Calu3 (cell line): ENCODE measurements at regions not wholly inside any gene's neighbourhood (a gene's known extent, or its start where the extent isn't known, plus 50 kb on each side); places are given as distances from the start of the nearest gene placed in this dataset.

Experiments used
- BruUV-seq: library from RNA; stranded (reverse); fragments of 400-500 nt; replicated peaks from 2 replicates; lab custom pipeline; 2021; lab: Mats Ljungman, UMichigan
- CTCF ChIA-PET: fragments of 300-600 bp; sonication (Branson Sonifier 250); formaldehyde crosslinking; loops from one replicate; lab custom pipeline; 2022; ENCODE audit warnings: antibody characterized with exemption; lab: Charles Lee
- DNase-seq: peaks from one replicate; pipeline ENCODE4 v3.0.0; 2022
- H3K27ac Mint-ChIP-seq: one replicate; pipeline ENCODE4 v1.8.0; 2022; ENCODE audit warnings: mixed read lengths; ENCODE audit not compliant: unreplicated experiment
- H3K27me3 Mint-ChIP-seq: one replicate; pipeline ENCODE4 v1.8.0; 2022; ENCODE audit warnings: mixed read lengths; ENCODE audit not compliant: unreplicated experiment
- H3K36me3 Mint-ChIP-seq: one replicate; pipeline ENCODE4 v1.8.0; 2022; ENCODE audit warnings: mild to moderate bottlenecking, moderate library complexity, mixed read lengths; ENCODE audit not compliant: insufficient read depth, unreplicated experiment
- H3K4me1 Mint-ChIP-seq: one replicate; pipeline ENCODE4 v1.8.0; 2022; ENCODE audit warnings: mild to moderate bottlenecking, low read depth, mixed read lengths; ENCODE audit not compliant: unreplicated experiment
- H3K4me3 Mint-ChIP-seq: one replicate; pipeline ENCODE4 v1.8.0; 2022; ENCODE audit warnings: mild to moderate bottlenecking, low read depth, moderate library complexity, mixed read lengths; ENCODE audit not compliant: unreplicated experiment
- H3K9me3 Mint-ChIP-seq: one replicate; pipeline ENCODE4 v1.8.0; 2022; ENCODE audit warnings: low read depth, mixed read lengths; ENCODE audit not compliant: unreplicated experiment
- intact Hi-C: fragments of 100-400 bp; cut with micrococcal nuclease; formaldehyde crosslinking; loops from one replicate; pipeline ENCODE4 v1.10.0; 2022; ENCODE audit not compliant: unreplicated experiment
- TF ChIP-seq, protein P1 (sequence below): fragments of 200-600 bp; IDR thresholded peaks from one replicate; pipeline ENCODE4 v1.8.0; 2022; ENCODE audit warnings: antibody characterized with exemption; ENCODE audit not compliant: unreplicated experiment

DNA sequence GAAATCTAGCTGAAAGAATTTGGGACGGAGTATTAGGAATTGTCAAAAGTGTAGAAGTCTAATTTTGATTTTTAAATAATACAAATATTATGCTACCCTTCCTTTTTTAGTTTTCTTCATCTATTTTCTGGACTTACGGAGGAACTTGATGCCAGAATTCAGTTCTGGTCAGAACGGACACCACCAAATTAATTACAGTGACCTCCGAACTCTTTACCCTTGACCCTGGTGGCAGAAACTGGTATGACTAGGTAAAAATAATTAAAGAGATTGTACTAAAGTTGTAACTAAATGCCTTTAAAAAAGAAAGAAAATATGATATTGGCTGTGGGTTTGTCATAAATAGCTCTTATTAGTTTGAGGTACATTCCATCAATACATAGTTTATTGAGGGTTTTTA lies 751.1 kb upstream of the MAP3K7 start:
- intact Hi-C loops: no loop called here
- BruUV-seq: no TSS peak
- CTCF ChIA-PET: no interaction called here
- TF ChIP-seq, protein P1, sequence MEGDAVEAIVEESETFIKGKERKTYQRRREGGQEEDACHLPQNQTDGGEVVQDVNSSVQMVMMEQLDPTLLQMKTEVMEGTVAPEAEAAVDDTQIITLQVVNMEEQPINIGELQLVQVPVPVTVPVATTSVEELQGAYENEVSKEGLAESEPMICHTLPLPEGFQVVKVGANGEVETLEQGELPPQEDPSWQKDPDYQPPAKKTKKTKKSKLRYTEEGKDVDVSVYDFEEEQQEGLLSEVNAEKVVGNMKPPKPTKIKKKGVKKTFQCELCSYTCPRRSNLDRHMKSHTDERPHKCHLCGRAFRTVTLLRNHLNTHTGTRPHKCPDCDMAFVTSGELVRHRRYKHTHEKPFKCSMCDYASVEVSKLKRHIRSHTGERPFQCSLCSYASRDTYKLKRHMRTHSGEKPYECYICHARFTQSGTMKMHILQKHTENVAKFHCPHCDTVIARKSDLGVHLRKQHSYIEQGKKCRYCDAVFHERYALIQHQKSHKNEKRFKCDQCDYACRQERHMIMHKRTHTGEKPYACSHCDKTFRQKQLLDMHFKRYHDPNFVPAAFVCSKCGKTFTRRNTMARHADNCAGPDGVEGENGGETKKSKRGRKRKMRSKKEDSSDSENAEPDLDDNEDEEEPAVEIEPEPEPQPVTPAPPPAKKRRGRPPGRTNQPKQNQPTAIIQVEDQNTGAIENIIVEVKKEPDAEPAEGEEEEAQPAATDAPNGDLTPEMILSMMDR: no peak
- Mint-ChIP-seq H3K36me3 (no peaks in the 10 kb centered on the region), H3K27ac (no peak overlapping the region), H3K4me1 (no peaks in the 10 kb centered on the region), H3K4me3 (no peak overlapping the region), H3K27me3 (no peaks in the 10 kb centered on the region), H3K9me3 (peaks cover 4% of the 10 kb centered on the region)
- DNase-seq: no peak

DNA sequence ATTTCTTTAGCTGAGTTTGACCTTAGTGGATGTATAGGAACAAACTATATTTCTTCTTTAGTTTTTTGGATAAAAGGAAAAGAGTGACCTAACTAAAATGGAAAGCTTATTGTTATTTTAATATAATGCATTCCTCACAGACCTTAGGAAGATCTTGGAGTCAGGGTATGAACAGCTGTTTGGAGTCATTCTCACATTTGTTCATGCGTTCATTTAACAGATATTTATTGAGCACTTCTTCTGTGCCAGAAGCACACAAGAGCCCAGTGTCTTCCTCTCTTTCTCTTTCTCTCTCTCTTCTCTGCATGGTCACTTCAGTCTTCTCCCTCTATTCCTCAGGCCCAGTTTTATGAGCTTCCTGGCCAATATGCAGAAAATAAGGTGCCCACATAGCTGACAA lies 744.0 kb upstream of the MAP3K7 start:
- CTCF ChIA-PET: no interaction called here

DNA sequence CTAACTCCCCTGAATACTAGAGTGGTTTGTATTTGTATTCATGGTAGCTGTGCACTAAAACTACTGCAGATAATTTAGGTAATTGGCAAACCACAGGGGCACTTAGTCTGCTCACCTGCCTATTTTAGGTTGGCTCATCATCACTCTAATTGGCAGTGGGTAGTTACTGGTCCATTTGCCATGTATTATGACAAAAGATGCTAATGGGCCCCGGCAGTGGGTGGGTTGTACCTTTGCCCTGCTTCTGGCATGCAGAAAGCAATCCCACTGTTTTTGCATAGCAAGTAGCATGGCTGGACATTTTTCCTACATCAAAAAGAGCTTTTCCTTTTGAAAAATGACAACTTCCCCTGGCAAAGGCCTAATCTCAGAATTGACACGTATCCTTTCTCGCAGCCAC lies 741.4 kb upstream of the MAP3K7 start:
- CTCF ChIA-PET: no interaction called here
- Mint-ChIP-seq H3K4me1 (no peaks in the 10 kb centered on the region), H3K36me3 (no peaks in the 10 kb centered on the region), H3K27ac (no peak overlapping the region), H3K9me3 (no peaks in the 10 kb centered on the region), H3K27me3 (no peaks in the 10 kb centered on the region), H3K4me3 (no peak overlapping the region)
- DNase-seq: no peak
- intact Hi-C loops: no loop called here
- no TSS peak for BruUV-seq
- TF ChIP-seq, protein P1: no peak

More for the DNA sequence above, 744.0 kb upstream of the MAP3K7 start:
- no TSS peak for BruUV-seq
- H3K36me3 Mint-ChIP-seq: no peaks in the 10 kb centered on the region
- intact Hi-C loops: no loop called here
- no peak overlapping the region for H3K4me3 Mint-ChIP-seq
- H3K4me1 Mint-ChIP-seq: no peaks in the 10 kb centered on the region
- TF ChIP-seq, protein P1: no peak
- no peaks in the 10 kb centered on the region for H3K9me3 Mint-ChIP-seq
- no peak overlapping the region for H3K27ac Mint-ChIP-seq
- H3K27me3 Mint-ChIP-seq: no peaks in the 10 kb centered on the region
- no peak for DNase-seq

DNA sequence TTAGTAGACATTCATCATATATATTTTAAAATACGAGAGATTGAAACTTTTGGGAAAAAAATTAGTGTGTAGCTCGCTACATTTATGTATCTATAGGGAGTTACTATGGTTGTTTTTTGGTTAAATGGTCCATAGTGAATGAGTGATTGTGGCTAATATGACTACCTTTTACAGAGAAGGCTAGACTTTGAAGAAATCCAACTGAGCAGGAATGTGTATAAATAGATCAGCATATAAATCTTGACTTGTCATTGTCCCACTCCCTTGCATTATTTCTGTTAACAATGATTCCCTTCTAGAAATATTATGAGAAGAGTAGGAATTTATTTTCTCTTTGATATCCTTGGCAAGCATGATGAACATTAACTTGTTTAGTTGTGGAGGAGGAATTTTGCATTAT lies 737.8 kb upstream of the MAP3K7 start:
- H3K4me3 Mint-ChIP-seq: no peak overlapping the region
- H3K9me3 Mint-ChIP-seq: no peaks in the 10 kb centered on the region
- no peaks in the 10 kb centered on the region for H3K27me3 Mint-ChIP-seq
- H3K27ac Mint-ChIP-seq: no peak overlapping the region
- intact Hi-C loops: no loop called here
- BruUV-seq: no TSS peak
- CTCF ChIA-PET: no interaction called here
- no peak for DNase-seq
- no peaks in the 10 kb centered on the region for H3K4me1 Mint-ChIP-seq
- TF ChIP-seq, protein P1: no peak
- no peaks in the 10 kb centered on the region for H3K36me3 Mint-ChIP-seq
